HG02938 (cell line): ENCODE measurements at regions not wholly inside any gene's neighbourhood (a gene's known extent, or its start where the extent isn't known, plus 50 kb on each side); places are given as distances from the start of the nearest gene placed in this dataset.

Experiments
- ATAC-seq: cut with Tn5 transposase; IDR thresholded peaks from one replicate; pipeline ENCODE4 v1.9.1; 2021; ENCODE audit warnings: mild to moderate bottlenecking, moderate library complexity; ENCODE audit not compliant: unreplicated experiment

DNA sequence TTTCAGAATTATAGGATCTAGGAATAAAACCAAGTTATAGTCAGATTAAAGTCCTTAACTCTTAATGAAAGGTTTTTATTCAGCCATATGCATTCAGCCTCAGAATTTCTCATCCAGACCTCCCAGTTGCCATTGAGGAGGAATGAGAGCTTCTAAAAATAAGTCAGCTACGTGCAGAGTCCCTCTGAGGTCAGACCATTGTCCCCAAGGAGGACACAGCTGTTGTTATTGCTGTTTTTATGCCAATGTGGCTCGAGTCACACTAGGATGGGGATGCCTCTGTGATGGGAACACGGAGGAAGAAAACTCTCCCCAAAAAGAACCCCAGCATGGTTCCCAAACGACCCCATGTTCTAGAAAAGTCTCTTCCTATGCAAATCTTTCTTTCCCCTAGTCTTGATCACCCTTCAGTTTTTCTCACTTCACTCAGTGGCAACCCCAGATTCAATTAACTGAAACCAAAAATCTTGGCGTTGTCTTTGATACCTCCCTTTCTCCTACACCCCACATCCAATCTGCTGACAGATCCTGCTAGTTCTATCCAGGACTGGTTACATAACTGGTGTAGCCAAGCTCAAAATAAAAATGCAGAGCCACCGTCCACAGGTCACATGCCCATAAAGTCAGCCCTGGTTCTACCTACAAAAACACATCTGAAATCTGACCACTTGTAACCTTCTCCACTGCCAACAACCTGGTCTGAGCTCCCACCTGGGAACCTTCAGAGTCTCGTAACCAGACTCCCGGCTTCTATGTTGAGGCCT is 138.2 kb upstream of the ERCC4 start:
- no peak for ATAC-seq

DNA sequence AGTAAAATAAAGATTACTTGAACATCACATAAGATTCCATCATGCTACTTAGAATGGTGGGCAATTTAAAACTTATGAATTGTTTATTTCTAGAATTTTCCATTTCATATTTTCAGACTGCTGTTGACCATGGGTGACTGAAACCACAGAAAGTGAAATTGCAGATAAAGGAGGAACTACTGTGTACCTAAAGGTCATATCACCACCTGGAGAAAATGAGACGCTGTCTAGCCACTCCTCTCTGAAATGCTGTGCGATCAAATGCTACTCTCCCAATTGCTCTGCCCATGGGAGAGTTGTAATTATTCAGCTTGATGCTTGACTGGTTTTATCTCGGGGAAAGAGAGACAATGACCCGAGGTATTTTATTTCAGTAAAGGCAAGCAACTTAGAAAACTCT is 128.9 kb upstream of the ERCC4 start:
- ATAC-seq, result no peak

DNA sequence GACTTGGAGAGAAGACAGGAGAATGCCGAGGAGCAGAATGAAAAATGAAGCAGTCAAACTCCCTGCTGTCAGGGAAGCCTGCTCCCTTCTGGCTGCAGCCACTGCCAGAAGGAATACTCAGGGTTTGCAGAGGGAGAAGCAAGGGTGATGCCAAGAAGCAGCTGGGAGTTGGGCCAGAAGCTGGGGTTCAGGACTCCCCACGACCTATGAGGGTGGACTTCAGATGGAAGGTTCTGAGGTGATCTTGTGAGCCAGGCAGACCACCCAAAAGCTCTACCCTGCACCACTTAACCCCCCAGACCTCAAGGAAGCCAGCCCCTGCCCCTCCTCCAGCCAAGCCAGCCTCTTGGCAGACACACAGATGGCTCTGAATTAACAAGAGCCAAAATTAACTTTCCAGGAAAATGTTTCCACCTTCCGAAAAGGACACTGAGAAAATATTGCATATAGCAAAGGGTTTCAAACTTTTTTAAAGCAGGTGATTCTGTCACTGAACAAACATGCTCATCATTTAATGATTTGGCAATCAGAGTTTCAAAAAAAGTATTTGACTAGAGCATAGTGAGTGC is 126.0 kb upstream of the ERCC4 start:
- ATAC-seq, result no peak

DNA sequence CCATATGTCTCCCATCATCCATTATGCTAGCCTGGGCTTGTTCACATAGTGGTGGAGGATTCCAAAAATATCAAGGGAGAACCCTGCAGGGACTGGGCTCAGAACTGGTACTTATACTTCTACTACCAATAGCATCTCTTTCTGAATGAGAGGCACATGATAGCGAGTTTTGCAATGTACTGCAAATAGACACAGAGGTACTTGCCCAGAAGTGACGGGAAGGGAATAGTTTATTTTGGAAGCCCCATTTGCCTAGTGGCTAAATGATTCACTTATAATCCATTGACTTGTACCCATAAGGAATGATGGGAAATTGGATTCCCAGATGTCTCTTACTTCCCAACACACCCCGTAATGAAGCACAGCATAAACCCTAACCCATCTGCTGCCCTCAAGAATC is 124.8 kb upstream of the ERCC4 start:
- no peak for ATAC-seq

DNA sequence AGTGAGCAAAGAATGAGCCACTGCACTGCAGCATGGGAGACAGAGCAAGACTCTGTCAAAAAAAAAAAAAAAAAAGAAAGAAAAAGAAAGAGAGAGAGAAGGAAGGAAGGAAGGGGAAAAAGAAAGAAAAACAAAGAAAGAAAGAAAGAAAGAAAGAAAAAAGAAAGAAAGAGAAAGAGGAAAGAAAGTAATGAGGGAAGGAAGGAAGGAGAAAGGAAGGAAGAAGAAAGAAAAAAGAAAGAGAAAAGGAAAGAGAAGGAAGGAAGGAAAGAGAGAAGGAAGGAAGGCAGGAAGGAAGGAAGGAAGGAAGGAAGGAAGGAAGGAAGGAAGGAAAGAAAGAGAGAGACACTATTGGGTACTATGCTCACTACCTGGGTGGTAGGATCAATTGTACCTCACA is 122.2 kb upstream of the ERCC4 start:
- ATAC-seq, result no peak

DNA sequence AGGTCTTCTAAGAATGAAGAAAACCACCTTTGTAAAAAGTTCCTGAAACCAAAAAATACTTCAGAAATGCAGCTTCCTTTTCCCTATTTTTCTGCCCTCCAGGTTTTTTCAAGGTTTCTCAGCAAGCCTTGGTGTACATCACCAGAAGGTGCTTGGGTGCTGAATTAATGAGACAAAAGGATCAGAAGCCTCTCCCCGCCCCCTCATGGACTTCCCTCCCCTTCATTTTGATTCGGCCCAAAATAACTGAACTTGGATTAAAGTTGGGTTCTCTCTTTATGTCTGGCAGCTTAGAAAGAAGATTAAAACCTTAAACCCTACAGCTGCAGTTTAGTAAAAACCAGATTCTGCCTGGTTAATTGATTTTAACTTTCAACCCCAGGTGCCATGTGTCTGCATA is 121.7 kb upstream of the ERCC4 start:
- no peak for ATAC-seq

DNA sequence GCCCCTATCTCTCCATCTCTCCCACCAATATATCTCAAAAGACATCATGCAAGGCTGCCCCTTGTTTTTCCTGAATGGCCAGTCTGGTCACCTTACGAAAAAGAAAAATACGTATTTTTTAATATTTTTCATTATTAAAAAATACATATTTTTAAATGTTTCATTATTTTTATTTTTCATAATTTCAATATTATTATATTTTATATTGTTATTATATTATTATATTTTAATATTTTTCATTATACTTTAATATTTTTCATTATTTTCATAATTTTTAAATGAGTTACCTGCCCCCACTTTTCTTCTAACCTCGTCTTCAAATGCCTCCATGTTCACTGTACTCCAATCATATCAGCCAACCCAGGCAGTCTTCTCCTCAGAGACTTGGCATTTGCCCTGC is 116.0 kb upstream of the ERCC4 start:
- ATAC-seq, result no peak

DNA sequence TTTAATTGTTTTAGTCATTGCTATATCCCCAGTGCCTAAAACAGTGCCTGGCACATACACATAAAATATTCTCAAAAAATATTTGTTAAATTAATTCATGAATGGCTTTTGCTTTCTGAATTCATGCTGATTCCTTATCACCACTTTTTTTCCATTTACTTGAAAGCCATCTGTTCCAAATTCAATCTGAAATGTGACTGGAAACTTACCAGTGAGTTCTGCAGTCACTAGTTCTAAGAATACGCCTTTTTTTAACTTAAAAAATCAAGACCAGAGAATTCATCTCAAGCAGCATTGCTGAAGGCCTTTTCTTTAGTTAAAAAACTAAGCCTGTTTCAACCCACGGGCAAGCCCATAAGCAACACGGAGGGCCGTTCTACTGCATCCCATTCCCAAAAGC is 114.0 kb upstream of the ERCC4 start:
- no peak for ATAC-seq

DNA sequence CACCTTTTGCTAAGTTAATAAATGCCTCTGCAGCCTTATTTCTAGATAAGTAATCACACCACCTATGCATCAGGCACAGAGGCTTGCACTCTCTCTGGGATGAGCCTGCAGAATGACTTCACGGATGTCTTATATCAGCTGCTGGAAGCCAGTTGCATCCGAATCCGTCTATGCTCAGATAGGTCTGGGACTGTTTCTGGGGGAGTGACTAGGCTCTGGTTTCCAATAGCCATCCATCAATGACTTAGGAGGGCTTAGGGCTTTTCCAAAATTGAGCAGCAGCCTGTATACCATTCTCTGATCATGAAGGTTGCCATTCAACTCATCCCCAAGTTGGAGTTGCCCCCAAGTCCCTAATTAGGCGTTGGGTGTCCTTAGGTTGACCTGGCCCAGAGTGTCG is 113.3 kb upstream of the ERCC4 start:
- no peak for ATAC-seq

DNA sequence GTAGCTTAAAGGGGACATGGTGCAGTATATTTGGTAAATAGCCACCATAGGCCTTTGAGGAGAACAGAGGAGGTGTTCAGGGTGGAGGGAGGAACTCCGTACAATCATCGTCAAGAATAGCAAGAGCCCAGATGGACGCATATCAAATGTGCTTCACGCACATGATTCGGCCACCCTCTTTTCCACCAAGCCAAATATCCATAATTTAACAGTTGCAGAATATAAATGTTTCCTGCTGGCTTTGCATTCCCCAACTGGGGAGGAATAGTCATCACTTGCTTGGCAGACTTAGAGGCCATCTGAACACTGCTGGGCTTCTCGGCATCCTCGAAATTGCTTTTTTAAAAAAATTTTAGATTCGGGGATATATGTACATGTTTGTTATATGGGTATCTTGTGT is 111.9 kb upstream of the ERCC4 start:
- no peak for ATAC-seq

DNA sequence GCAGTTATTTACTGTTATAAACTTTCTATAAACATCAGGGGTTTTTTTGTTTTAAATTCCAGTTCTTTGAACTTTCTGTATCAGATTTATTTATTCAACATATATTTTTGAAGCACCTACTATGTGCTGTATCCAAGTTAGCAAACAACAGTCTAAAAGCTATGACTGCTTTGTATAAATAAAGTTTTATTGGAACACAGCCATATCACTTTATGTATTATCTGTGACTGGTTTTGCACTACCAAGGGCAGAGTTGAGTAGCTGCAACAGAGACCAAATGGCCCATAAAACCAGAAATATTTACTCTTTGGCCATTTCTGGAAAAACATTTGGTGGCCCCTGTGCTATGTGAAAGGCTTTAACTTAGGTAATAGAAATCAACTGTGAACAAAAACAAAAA is 110.2 kb upstream of the ERCC4 start:
- ATAC-seq, result no peak

DNA sequence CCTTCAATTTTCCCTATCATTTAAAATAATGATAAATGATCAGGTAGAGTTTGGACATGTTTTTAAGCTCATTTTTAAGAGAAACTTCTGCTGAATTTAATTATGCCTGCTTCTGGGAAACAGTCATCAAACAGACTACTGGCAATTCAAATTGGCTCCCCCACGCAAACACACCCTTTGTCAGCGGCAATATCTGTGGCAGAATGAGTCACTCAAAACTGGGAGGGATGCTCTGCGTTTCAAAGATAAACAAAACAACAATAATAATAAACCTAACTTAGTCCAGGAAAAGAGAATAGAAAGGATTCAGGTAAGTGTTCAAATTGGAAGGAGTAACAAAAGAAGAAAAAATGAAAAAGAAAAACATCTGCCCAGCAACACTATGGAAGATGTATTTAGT is 108.1 kb upstream of the ERCC4 start:
- ATAC-seq, result no peak

DNA sequence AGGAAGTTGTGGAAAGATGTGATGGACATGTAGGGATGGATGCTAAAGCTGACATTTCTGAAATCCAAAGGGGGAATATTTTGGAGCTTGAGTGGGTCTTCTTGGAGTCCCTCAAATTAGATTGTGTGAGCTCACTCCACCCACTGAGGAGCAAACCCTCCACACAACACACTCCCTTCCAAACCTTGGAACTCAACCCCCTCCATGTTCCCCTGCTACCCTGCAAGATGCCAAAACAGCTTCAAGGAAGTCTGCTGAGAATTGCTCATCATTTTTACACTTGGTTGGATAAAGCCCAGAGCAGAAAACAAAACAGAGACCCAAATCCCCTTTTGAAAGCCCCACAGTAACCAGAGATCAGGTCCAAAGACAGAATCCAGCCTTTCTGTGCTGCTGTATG is 103.3 kb upstream of the ERCC4 start:
- no peak for ATAC-seq

DNA sequence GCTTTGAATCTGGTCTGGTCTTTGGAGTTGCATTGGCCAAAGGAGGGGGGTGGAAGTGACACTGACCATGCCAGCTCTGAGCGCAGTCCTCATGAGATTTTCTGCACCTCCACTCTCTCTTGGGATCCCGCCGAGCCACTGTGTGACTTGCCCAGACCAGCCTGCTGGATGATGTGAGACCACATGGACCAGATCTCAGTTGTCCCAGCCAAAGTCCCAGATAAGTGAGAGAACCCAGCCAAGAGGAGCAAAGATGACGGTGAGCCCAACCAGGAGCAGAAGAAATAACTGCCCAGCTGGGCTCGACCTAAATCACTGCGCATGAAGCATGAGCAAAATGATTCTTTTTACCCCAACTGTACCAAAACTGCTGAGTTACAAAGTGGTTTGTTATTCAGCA is 96.5 kb upstream of the ERCC4 start:
- ATAC-seq, result no peak

DNA sequence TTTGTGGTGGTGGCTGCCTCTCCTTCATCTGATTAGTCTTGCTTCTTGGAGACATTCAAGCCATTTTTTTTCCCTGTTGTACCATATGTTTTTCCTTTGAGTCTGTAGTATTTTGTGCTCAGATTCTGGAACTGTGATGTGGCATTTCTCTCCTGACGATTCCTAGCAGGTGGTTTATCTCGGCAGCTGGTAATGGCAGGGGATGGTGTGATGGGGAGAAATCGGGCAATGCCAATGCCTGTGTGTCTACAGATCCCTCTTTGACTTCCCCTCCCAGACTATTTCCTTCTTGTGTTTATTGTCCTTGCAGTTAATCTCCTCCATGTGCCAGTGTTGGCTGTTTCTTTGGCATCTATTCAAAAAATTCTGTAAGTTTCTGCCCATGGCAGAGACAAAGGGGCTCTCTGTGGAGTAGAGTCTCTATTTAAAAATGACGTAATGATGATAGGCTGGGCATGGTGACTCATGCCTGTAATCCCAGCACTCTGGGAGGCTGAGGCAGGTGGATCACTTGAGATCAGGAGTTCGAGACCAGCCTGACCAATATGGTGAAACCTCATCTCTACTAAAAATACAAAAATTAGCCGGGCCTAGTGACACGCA is 90.2 kb upstream of the ERCC4 start:
- no peak for ATAC-seq

DNA sequence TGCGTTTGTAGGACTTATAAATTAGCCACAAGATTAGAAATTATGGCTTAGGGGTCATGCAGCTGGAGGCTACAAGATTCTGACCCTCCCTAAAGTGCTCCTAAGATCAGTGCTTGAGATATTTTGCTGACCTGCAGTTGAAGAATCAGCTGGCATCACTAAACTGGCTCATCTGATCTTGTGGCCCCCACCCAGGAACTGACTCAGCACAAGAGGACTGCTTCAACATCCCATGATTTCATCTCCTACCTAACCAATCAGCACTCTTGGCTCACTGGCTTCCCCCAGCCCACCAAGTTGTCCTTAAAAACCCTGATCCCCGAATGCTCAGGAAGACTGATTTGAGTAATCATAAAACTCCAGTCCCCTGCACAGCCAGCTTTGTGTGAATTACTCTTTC is 86.4 kb upstream of the ERCC4 start:
- no peak for ATAC-seq

DNA sequence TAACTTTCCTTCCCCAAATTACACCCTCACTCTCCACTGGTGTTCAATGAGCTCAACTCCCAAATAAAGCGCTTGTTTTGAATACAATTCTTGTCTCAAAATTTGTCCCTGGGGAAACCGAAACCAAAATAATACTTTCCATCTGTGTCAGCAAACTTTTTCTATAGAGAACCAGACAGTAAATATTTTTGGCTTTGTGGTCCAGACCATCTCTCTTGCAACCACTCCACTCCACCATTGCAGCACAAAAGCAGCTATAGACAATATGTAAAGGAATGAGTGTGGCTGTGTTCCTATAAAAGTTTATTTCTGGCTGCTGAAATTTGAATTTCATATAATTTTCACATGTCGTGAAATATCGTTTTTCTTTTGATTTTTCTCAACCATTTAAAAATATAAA is 84.6 kb upstream of the ERCC4 start:
- no peak for ATAC-seq

DNA sequence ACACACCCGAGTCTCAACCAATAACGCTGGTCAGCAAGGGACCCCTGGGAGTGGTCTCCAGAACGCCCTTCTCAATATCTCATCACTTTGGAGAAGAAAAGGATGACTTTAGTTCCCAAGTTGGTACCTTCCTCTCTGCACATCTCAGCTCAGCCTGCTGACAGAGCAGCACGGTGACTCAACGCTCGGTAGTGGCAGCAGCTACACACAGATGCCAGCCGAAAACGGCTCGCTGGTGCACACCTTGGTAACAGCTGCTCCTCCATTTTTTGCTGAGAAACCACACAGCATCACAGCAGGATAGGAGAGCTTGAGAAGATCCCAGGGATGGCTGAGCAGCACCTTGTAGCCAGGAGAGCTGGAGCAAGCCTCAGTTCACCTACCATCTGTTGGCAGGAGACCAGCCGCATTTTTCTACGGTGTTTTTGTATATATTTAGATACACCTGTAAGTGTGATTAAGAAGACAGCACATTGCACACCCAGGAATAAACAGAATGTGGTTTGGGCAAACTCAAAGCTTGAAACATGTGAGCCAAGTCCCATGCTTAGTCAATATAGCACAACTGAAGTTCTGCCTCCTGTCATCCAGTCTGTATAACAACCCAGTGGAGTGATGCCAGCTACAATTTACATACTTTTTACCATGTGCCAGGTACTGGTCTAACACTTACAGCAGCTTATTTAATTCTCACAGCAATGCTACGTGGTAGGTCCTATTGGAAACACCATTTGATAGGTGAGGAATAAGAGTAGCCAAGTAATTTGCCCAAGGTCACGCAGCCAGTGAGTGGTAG is 83.8 kb upstream of the ERCC4 start:
- ATAC-seq, result no peak

DNA sequence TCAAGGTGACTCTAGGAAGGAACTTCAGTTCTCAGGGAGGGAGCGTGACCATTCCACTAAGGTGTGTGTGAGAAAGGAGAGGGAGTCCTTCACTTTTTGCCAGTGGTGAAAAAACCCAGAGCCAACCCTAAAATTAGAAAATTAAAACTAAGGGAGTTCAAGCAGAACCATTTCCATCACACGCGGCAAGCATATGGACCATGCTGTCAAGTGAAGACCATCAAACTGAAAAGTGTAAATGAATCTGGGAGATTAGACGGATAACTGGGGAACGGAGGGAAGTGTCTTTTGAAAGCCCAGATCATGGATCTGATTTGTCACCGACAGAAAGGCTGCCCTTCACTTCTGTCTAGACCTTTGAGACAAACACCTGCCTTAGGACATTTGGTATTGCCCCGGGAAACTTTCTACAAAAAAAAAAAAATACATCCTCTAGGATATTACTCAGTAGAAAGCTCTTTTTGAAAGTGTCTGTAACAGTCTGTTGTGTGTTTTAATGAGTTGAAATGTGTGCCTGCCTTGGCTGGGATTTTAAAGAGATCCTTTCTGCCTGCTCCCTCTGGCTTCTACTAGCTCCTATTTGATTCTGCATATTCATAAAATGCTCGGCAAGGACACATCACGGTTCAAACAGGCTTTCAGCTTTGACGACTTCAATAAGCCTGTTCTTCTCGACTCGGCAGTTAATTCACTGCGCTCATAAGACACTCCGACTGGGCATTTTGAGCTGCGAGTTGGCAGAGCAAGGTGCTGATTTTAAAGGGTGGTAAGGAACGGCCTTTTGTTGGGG is 81.4 kb upstream of the ERCC4 start:
- no peak for ATAC-seq

DNA sequence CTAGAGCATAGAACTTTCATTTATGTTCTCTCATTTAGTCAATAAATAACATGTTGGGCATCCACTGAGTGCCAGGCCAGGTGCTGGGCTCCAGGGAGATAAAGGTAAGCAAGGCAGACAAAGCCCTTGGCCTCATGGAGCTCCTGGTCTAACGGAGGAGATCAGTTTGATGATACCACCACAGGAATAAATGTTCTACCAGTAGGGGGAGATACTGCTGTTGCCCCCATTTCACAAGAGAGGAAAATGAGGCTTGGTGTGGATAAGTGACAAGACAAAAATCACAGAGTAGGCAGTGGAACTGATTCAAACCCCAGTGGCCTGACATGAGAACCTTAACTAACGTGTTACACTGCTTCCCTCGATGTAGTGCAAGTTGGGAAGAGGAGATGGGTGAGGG is 80.4 kb upstream of the ERCC4 start:
- ATAC-seq, result no peak

DNA sequence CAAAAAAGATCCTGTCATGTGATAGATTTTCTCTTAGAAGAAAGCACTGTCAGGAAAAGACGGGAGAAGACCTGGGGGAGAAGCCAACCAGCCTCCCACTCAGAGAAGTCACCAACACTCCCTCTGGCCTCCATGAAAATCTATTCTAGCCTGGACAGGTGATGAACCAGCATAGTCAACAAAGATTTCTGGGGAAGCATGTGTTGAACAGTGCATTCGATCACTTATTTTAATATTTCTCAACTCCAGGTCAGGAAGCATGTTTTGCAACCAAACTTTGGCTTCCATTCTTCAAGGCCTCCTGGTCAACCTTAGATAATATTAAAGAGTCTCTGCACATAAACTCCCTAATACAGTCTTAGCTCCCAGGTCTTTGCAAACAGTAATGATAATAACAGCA is 74.7 kb upstream of the ERCC4 start:
- no peak for ATAC-seq
